Astrocyte (in vitro differentiated cells and primary cell): ENCODE measurements at regions not wholly inside any gene's neighbourhood (a gene's known extent, or its start where the extent isn't known, plus 50 kb on each side); places are given as distances from the start of the nearest gene placed in this dataset.

ENCODE experiments used
- DNase-seq: peaks from one replicate; pipeline ENCODE4 v3.0.0-alpha.2; 2010; ENCODE audit warnings: low read depth
- FAIRE-seq: peaks from 2 replicates; lab custom pipeline; 2011; peaks lifted over from hg19 to GRCh38; lab: Jason Lieb, UNC
- H2AFZ ChIP-seq: 2 replicates; pipeline ENCODE4 v1.6.0; 2012; ENCODE audit warnings: low read depth, low read length, inconsistent platforms
- H3K27ac ChIP-seq: 2 replicates; pipeline ENCODE4 v1.5.1; 2011; ENCODE audit warnings: low read depth, low read length, inconsistent platforms
- H3K27me3 ChIP-seq: 2 replicates; pipeline ENCODE4 v1.6.0; 2011; ENCODE audit warnings: low read length, inconsistent platforms; ENCODE audit not compliant: insufficient read depth
- H3K36me3 ChIP-seq: 2 replicates; pipeline ENCODE4 v1.5.1; 2011; ENCODE audit warnings: low read length, inconsistent platforms; ENCODE audit not compliant: insufficient read depth
- H3K4me1 ChIP-seq: 2 replicates; pipeline ENCODE4 v1.5.1; 2011; ENCODE audit warnings: low read length, inconsistent platforms; ENCODE audit not compliant: insufficient read depth
- H3K4me2 ChIP-seq: 2 replicates; pipeline ENCODE4 v1.6.0; 2012; ENCODE audit warnings: low read length, inconsistent platforms
- H3K4me3 ChIP-seq: 2 replicates; pipeline ENCODE4 v1.5.1; 2011; ENCODE audit warnings: low read depth, mild to moderate bottlenecking, low read length, inconsistent platforms; ENCODE audit not compliant: insufficient read depth
- H3K79me2 ChIP-seq: 2 replicates; pipeline ENCODE4 v1.6.0; 2012; ENCODE audit warnings: mild to moderate bottlenecking, low read length, inconsistent platforms; ENCODE audit not compliant: insufficient read depth
- H3K9ac ChIP-seq: 2 replicates; pipeline ENCODE4 v1.6.0; 2012; ENCODE audit warnings: mild to moderate bottlenecking, low read length, inconsistent platforms
- H3K9me3 ChIP-seq: 2 replicates; pipeline ENCODE4 v1.5.1; 2012; ENCODE audit warnings: low read depth, mild to moderate bottlenecking, low read length, inconsistent platforms; ENCODE audit not compliant: insufficient read depth
- H4K20me1 ChIP-seq: 2 replicates; pipeline ENCODE4 v1.6.0; 2012; ENCODE audit warnings: low read length, inconsistent platforms; ENCODE audit not compliant: insufficient read depth
- H3K27ac Mint-ChIP-seq: one replicate; pipeline ENCODE4 v1.8.0; 2021; ENCODE audit warnings: mild to moderate bottlenecking, mixed read lengths; ENCODE audit not compliant: unreplicated experiment
- H3K27me3 Mint-ChIP-seq: one replicate; pipeline ENCODE4 v1.8.0; 2021; ENCODE audit warnings: low read depth, mixed read lengths; ENCODE audit not compliant: unreplicated experiment
- H3K36me3 Mint-ChIP-seq: one replicate; pipeline ENCODE4 v1.8.0; 2021; ENCODE audit warnings: low read depth, mixed read lengths; ENCODE audit not compliant: unreplicated experiment
- H3K4me1 Mint-ChIP-seq: one replicate; pipeline ENCODE4 v1.8.0; 2021; ENCODE audit warnings: low read depth, mixed read lengths; ENCODE audit not compliant: unreplicated experiment
- H3K4me3 Mint-ChIP-seq: one replicate; pipeline ENCODE4 v1.8.0; 2021; ENCODE audit warnings: mild to moderate bottlenecking, moderate library complexity, mixed read lengths; ENCODE audit not compliant: unreplicated experiment
- H3K9me3 Mint-ChIP-seq: one replicate; pipeline ENCODE4 v1.8.0; 2021; ENCODE audit warnings: mild to moderate bottlenecking, mixed read lengths; ENCODE audit not compliant: unreplicated experiment
- EZH2 ChIP-seq: IDR thresholded peaks from 2 replicates; pipeline ENCODE4 v1.6.1; 2012; ENCODE audit warnings: mild to moderate bottlenecking, low read length, inconsistent platforms; ENCODE audit not compliant: insufficient read depth
- TF ChIP-seq, protein P1 (sequence below): IDR thresholded peaks from 2 replicates; pipeline ENCODE4 v1.5.1; 2011; ENCODE audit warnings: low read depth, mild to moderate bottlenecking, inconsistent platforms, low read length, moderate library complexity; ENCODE audit not compliant: insufficient read depth

DNA sequence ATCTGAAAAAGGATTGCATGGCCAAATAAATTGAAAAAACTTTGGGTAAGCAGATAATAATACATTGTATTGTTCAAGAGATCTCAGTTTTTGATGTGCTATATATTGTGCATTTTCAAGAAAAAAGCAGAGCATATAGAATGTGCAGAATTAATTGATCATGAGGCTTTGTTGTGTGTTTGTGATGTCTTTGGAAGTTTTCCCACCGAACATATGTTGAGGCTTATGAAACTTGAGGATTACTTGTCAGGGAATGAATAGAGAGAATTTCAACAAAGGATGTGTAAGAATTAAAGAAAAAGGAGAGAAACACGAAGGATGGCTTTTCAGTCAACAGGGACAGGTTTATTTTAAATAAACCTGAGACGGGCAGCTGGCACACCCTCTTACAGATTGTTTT lies 232.5 kb upstream of the POU1F1 start:
- Histone ChIP-seq H3K27ac (no peak overlapping the region), H3K79me2 (no peaks in the 10 kb centered on the region), H4K20me1 (no peaks in the 10 kb centered on the region), H3K9ac (no peak overlapping the region), H3K36me3 (no peaks in the 10 kb centered on the region), H2AFZ (no peak overlapping the region), H3K27me3 (no peaks in the 10 kb centered on the region), H3K9me3 (no peaks in the 10 kb centered on the region), H3K4me2 (no peak overlapping the region), H3K4me1 (no peaks in the 10 kb centered on the region), H3K4me3 (no peak overlapping the region)
- Mint-ChIP-seq H3K27me3 (no peaks in the 10 kb centered on the region), H3K4me1 (no peaks in the 10 kb centered on the region), H3K36me3 (no peaks in the 10 kb centered on the region), H3K27ac (no peak overlapping the region), H3K4me3 (no peak overlapping the region), H3K9me3 (no peaks in the 10 kb centered on the region)
- DNase-seq (no peak), FAIRE-seq (no peak)
- TF ChIP-seq, protein P1, sequence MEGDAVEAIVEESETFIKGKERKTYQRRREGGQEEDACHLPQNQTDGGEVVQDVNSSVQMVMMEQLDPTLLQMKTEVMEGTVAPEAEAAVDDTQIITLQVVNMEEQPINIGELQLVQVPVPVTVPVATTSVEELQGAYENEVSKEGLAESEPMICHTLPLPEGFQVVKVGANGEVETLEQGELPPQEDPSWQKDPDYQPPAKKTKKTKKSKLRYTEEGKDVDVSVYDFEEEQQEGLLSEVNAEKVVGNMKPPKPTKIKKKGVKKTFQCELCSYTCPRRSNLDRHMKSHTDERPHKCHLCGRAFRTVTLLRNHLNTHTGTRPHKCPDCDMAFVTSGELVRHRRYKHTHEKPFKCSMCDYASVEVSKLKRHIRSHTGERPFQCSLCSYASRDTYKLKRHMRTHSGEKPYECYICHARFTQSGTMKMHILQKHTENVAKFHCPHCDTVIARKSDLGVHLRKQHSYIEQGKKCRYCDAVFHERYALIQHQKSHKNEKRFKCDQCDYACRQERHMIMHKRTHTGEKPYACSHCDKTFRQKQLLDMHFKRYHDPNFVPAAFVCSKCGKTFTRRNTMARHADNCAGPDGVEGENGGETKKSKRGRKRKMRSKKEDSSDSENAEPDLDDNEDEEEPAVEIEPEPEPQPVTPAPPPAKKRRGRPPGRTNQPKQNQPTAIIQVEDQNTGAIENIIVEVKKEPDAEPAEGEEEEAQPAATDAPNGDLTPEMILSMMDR: no peak
- TF ChIP-seq EZH2: no peak

DNA sequence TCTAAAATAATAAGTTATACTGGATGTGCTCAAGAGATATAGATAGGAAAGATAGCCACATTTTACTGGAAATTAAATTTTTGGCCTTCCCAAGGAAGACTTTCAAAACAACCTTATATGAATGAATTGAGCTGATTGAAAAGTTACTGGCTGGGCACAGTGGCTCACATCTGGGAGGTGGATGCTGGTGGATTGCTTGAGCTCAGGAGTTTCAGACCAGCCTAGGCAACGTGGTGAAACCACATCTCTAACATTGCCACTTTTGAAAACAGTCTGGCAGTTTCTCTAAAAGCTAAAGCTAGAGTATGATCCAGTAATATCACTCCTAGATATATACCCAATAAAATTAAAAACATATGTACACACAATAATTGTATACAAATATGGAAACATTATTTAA lies 231.4 kb upstream of the POU1F1 start:
- H3K27ac ChIP-seq: no peak overlapping the region
- no peaks in the 10 kb centered on the region for H4K20me1 ChIP-seq
- H3K4me1 ChIP-seq: no peaks in the 10 kb centered on the region
- H3K36me3 ChIP-seq: no peaks in the 10 kb centered on the region
- H3K9me3 ChIP-seq: no peaks in the 10 kb centered on the region
- H3K9me3 Mint-ChIP-seq: no peaks in the 10 kb centered on the region
- H3K27me3 ChIP-seq: no peaks in the 10 kb centered on the region
- H2AFZ ChIP-seq: no peak overlapping the region
- H3K36me3 Mint-ChIP-seq: no peaks in the 10 kb centered on the region
- H3K4me2 ChIP-seq: no peak overlapping the region
- DNase-seq: no peak
- H3K27ac Mint-ChIP-seq: no peak overlapping the region
- no peak for FAIRE-seq
- H3K4me3 ChIP-seq: no peak overlapping the region
- H3K27me3 Mint-ChIP-seq: no peaks in the 10 kb centered on the region
- H3K79me2 ChIP-seq: no peaks in the 10 kb centered on the region
- no peak for TF ChIP-seq EZH2
- TF ChIP-seq, protein P1: no peak
- H3K9ac ChIP-seq: no peak overlapping the region
- no peaks in the 10 kb centered on the region for H3K4me1 Mint-ChIP-seq
- no peak overlapping the region for H3K4me3 Mint-ChIP-seq

DNA sequence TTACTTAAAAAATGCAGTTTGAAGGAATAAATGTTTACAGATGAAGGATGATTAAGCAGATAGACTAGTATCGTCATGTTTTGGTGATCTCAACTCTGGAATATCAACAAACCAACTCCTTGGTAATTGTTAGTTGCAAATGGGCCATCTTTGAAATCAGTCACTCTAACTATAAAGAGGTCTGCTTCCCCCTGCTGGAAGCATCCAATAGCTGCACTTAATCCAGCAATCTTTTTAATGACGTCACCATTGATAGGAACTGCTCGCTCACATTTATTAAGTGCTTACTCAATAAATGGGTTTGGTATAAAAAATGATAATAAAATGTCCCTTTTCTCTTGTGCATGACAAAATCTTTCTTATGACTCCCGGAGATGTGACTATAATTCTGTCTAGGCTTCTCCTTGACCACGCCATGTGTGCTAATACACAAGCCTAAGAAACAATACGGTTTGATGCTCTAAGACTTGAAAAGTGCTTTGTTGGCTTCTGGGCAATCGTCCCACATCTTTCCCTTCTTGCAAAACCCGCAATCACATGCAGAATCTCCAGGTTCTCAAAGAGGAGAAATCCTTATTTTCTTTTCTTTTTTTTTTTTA lies 227.6 kb upstream of the POU1F1 start:
- no peak overlapping the region for H3K9ac ChIP-seq
- H3K79me2 ChIP-seq: no peaks in the 10 kb centered on the region
- no peaks in the 10 kb centered on the region for H3K27me3 ChIP-seq
- no peaks in the 10 kb centered on the region for H3K4me1 ChIP-seq
- no peak for TF ChIP-seq EZH2
- TF ChIP-seq, protein P1: peak; percentile 94
- Mint-ChIP-seq H3K36me3 (no peaks in the 10 kb centered on the region), H3K9me3 (no peaks in the 10 kb centered on the region), H3K27ac (no peak overlapping the region), H3K4me3 (no peak overlapping the region), H3K4me1 (peaks cover 6% of the 10 kb centered on the region), H3K27me3 (no peaks in the 10 kb centered on the region)
- H3K9me3 ChIP-seq: no peaks in the 10 kb centered on the region
- DNase-seq (peak; percentile 55), FAIRE-seq (peak; percentile 87)
- no peak overlapping the region for H3K27ac ChIP-seq
- no peak overlapping the region for H2AFZ ChIP-seq
- no peaks in the 10 kb centered on the region for H4K20me1 ChIP-seq
- no peaks in the 10 kb centered on the region for H3K36me3 ChIP-seq
- H3K4me3 ChIP-seq: no peak overlapping the region
- H3K4me2 ChIP-seq: peak overlapping the region; percentile 7
